DMS153 treated with DMSO at 0.1 percent for 48 hours (cell line): ENCODE measurements at regions not wholly inside any gene's neighbourhood (a gene's known extent, or its start where the extent isn't known, plus 50 kb on each side); places are given as distances from the start of the nearest gene placed in this dataset.
"Not testable (repeated sequence)": the region's sequence is repeated elsewhere in the genome, so short reads cannot be mapped to it uniquely, and the experiment has no call there.

ENCODE experiments used
- DNase-seq: peaks from one replicate; lab custom pipeline; 2025; ENCODE audit not compliant: unreplicated experiment; lab: John Stamatoyannopoulos, UW

DNA sequence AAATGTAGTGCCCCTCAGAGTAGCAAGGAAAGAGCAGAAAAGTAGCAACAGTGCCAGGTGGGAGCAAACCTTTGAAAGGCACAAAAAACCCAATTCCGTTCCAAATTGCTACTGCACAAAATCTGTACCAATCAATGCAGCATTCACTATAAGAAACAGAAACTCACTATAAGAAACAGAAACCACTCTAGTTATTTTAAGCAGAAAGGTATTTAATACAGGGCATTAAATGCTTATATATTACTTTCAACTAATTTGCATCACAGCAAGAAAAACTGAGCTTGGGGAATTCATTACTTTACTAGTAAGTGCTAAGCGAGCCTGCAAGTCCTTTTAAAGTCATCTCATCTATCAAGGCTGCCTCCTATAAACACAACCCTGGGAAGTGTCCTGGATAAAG is 116.5 kb upstream of the OLIG3 start:
- no peak for DNase-seq

DNA sequence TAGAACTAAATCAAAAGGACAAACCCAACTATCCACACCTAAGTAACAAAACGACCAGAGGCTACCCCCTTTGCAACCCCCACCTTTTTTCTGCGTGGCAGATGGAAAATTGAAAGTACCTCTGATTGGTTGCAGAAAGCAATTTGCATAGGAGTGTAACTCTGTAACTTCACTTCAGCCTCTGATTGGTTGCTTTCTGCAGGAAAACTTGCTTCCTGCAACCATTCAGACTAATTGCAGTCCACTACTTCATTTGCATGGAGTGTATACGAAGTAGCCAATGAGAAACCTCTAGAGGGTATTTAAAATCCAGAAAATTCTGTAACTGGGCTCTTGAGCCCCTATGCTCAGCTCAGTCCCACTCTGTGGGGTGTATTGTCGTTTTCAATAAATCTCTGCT is 129.1 kb upstream of the OLIG3 start:
- DNase-seq: no peak

DNA sequence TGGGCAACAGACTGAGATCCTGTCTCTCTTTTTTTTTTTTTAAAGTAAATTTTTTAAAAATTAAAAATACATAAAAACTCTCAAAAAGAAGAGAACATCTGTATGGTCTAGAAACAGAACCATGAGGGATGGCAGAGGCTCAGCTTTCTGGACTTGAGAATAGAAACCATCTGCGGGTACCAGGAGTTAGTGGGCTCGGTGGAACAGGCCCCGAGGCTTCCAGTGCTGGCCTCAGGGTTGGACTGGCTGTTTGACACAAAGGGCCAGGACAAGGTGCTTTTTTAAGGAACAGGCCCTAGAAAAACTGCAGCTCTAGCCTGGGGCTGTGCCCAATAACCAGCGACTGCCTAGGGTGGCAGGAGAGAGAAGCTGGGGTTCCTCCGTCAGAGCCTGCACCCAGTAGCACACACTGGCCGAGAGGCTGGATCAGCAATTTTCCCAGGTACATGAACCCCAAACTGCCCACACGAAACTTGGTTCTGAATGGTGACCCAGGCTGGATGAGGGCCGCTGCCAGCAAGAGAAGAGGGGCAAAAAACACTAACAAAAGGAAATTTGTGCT is 131.0 kb upstream of the OLIG3 start:
- no peak for DNase-seq

DNA sequence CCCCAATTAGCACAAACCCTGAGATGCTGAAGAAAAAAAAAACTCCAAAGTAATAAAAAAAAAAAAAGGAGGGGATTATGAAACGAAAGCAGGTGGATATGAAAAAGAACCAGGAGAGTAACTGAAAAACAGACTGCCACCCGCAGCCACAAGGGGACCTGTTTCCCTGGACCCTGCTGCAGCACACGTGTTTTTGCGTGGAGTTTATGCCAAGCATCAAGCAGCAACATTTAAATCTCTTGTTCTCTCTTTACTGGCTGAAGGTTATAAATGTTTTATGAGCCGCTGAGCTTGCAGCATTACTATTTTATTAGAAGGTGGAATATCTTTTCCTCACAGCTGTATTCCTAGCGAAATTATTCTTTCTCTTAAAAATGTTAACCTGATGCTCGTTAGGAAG is 131.6 kb upstream of the OLIG3 start:
- DNase-seq: no peak

DNA sequence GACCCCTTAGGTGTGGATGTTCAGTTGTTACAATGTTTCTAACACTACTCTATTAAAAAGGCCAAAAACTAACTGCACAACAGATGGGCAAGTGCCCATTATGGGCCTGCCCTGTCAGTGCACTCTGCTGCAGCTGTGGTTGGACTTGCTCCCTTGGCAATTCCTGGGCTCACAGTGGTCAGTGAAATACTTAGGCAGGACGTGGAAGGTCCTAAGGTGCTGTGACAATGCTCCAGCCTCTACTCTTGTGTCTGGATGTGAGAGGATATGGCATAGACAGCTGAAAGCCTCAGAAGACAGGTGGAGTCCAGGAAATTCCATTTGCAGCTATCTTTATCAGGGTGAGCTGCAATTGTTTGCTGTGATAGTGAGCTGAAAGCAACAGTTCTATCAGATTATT is 136.5 kb upstream of the OLIG3 start:
- DNase-seq: no peak

DNA sequence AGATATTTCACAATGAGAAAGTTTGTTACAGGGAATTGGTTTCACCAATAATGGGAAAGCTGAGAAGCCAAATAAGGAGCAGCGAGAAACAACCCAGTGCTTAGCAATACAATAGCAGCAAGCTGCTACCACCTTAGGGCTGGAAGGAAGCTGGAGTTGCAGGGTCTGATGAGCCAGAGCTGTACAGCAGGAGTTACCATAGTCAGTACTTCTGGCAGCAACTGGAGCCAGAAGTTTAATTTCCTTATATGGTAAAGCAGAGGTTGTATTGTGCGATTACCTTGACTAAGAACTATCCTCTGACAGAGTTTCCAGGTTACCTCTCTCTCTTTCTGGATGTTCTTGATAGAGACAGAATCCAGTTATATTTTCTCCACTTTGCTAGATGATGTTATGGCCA is 137.1 kb upstream of the OLIG3 start:
- no peak for DNase-seq

DNA sequence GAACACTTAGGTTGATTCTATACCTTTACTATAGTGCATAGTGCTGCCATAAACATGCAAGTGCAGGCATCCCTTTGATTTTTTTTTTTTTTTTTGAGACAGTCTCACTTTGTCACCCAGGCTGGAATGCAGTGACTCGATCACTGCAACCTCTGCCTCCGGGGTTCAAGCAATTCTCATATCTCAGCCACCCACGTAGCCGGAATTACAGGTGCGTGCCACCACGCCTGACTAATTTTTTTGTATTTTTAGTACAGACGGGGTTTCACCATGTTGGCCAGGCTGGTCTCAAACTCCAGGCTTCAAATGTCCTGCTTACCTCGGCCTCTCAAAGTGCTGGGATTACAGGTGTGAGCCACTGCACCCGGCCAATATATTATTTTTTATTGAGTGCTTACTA is 140.0 kb upstream of the OLIG3 start:
- not testable (repeated sequence) for DNase-seq

DNA sequence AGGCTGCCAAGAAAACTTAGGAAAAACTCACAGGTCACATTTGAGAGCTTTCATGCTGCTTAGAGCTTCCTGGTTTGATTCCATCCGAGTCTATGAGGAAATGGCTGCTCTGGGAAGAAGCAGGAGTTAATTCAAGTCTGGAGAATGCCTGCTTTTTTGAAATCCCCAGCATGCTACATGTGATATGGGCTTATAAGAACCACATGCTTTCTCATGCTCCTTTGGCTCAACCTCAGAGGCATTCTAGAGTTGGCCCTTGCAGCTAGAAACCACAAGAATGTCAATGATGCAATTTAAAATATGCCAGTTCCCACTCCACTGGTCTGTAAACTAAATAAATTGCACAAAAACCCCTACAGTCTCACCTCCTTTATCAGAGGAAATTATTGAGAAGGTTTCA is 142.9 kb upstream of the OLIG3 start:
- no peak for DNase-seq

DNA sequence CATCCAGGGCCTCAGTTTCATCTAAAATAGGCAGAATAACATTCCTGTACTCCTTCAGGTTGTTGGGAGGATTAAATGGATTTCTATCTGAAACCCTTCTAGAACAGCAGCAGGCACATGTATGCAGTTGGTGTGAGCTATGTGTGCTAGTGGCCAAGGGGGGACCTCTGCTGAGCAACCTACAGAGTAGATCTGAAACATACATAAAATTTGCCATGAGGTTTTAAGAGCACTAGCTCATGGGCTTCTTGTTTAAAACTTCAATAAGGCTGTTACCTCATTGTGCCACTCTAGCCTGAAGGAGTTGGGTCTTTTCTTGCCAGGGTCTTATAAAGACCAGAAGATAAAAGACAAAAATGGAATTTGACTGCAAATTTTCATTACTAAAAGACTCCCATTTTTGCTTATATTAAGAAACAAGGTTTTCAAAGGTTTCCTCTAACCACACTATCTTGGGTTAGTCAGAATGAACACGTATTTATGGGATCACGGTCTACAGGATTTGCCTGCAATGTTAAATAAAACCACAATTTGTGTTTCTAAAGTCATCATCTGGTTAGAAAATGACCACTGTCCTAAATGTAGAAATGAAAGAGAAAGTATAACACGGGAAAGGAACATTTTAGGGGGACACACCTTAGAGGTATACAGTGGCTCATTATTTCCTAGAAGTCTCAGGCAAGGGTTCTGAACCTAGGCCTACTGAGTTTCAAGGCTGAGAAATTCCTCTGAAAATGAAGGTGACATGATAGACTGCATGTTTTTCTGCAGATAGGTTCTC is 144.9 kb upstream of the OLIG3 start:
- no peak for DNase-seq

DNA sequence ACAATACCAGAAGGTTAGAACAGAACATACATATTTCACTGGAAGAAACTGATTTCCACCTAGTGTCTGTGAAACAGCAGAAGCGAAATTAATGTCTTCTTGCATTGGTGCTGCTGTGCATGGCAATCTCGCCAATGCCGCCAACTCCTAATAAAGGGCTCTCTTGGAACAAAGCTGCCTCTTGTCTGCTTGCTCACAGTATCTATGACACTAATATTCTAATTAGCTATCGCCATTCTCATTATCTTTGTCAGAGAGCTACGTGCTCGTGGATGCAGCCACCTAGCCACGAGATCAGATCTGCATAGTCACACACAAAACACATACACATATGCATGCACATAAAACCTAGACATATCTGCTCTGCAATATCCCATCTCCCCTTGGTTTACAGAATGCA is 145.9 kb upstream of the OLIG3 start:
- no peak for DNase-seq

DNA sequence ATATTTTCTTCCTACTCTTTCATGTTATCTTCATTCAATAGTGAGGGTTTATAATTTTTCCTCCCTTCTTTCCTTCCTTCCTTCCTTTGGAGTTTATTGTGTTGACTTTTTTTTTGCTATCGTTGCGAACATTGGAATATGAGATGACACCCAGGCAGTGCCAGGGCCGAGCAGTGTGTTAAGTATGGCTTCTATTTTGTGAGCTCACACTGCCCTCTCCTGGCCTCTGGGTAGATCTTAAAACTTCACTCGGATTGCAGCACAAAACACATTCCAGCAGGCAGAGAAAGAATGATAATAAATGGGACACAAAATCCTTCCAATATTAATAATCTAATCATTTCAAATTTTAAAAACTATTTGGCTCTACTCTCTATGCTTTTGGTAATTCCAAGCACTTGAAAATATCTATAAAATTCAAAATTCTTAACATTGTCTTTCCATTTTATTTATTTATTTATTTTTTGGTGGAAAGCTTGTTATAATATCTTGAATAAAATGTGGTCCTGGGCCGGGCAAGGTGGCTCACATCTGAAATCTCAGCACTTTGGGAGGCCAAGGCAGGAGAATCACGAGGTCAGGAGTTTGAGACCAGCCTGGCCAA is 147.4 kb upstream of the OLIG3 start:
- DNase-seq: peak; percentile 79

DNA sequence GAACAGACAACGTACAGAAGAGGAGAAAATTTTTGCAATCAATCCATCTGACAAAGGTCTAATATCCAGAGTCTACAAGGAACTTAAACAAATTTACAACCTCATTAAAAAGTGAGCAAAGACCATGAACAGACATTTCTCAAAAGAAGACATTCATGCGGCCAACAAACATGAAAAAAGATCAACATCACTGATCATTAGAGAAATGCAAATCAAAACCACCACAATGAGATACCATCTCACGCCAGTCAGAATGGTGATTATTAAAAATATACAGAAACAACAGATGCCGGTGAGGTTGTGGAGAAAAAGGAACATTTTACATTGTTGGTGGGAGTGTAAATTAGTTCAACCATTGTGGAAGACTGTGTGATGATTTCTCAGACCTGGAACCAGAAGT is 149.0 kb upstream of the OLIG3 start:
- DNase-seq: not testable (repeated sequence)

DNA sequence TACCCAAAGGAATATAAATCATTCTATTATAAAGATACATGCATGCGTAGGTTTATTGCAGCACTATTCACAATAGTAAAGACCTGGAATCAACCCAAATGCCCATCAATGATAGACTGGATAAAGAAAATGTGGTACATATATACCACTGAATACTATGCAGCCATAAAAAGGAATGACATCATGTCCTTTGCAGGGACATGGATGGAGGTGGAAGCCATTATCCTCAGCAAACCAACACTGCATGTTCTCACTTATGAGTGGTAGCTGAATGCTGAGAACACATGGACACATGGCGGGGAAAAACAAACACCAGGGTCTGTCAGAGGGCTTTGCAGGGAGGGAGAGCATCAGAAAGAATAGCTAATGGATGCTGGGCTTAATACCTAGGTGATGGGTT is 149.4 kb upstream of the OLIG3 start:
- not testable (repeated sequence) for DNase-seq

DNA sequence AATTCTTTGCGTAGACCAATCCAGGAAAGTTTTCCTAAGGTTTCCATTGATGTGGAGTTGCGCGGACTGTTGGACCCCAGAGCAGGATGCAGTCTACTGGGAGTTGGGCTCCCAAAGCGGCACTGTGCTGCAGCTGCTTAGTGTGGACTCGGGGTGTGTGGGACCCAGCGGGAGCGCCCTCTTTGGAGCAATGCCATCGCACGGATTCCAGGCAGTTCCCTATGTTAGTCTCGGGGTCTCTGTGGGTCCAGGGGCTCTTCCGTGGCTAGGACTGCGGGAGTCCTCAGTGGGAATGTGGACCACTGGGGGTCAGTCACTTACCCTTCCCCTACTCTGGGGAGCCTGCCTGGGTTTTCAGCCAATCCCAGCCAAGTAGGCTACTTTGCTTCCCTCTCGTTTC is 151.7 kb upstream of the OLIG3 start:
- no peak for DNase-seq

DNA sequence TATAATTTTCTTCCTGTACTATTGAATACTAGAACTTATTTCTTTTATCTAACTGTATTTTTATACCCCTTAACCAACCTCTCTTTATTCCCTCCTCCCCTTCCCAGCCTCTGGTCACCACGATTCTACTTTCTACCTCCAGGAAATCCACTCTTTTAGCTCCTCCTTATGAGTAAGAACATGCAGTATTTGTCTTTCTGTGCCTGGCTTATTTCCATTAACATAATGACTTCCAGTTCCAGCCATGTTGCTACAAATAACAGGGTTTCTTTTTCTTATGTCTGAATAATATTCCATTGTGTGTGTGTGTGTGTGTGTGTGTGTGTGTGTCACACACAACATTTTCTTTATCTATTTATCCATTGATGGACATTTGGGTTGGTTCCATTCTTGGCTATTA is 152.3 kb upstream of the OLIG3 start:
- no peak for DNase-seq

DNA sequence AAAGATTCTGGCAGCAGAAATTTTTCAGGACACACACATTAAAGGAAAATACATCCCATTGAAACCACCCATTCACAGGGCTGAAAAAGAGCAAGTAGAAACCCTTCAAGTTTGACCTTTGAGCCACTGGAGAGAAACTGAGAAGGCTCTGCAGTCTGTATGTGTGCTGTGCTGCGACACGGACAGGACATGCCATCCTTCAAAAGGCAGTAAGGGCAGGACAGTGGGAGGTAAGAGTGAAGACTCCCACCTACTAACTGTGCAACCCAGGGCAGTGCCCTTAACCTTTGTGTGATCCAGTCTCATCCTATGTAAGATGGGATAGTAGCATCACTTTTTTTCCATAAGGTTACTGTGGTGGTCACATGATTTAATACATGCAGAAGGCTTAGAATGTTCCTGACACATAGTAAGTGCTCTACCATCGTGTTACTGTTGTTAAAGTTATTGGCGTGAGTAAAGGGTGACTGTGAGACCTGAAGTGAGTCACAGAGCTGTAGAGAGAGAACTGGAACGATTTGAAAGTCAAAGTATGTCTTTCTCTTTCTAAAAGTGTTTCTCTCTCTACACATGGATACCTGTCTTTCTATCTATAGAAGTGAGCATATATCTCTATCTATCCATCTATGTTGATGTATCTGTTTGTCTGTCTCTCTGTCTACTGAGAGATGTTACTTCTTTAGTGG is 153.7 kb upstream of the OLIG3 start:
- DNase-seq: no peak

DNA sequence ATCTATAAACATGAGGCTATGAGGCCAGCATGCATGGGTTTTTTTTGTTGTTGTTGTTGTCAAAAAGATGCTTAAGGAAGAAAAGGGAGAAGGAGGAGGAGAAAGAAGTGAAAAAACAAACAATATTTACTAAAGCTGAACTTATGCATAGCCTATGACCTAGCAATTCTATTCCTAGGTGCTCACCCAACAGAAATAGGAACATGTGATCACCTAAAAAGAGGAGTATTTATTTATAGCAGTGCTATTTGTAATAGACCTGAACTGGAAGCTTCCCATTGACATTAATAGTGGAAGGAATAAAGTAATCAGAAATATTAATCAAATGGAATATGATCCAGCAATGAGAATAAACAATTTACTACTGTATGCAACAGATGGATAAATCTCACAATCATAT is 156.5 kb upstream of the OLIG3 start:
- no peak for DNase-seq

DNA sequence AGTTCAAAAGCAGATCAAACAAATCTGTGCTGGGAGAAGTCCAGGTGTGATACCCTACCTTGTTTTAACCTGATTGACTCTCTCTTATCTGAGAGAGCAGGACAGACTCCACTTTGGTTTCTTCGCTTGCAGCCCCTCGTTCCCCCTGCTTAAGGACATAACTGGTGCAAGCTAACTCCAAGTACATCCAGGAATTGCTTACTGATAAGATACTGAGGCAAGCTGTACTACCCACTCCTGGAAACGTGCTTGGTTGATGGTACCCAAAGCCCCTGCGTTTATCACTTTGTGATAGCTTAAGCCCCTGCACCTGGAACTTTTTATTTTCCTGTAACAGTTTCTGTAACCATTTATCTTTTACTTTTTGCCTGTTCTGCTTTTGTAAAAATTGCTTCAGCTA is 157.0 kb upstream of the OLIG3 start:
- no peak for DNase-seq

DNA sequence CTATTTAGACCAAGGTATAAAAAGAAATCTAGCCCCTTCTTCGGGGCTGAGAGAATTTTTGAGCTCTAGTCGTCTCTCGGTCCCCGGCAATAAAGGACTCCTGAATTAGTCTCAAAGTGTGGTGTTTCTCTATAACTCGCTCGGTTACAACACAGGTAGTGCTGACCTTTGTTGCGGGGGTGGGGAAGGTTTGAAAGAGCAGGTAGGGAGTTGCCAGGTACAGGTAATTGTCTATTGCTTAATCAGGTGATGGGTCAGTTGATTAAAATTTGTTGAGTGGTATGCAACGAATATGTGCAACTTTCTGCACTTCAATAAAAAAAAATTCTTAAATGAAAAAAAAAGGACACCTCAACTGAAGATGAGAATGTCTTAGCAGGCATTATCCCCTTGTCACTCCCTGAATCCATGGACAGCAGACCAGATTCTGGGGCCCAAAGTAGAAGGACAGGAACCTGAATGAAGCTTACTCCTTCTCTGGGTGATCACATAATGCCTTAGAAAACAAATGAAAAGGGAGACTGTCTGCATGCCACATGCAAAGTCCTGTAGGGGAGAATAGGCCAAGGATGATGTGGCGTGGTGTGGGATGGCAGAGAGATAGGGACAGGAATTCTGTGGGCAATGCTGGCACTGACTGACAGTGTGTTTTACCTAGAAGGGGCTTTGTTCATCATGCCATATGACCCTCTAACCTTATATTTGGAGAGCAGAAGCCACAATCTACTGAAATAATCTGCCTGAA is 157.6 kb upstream of the OLIG3 start:
- no peak for DNase-seq

DNA sequence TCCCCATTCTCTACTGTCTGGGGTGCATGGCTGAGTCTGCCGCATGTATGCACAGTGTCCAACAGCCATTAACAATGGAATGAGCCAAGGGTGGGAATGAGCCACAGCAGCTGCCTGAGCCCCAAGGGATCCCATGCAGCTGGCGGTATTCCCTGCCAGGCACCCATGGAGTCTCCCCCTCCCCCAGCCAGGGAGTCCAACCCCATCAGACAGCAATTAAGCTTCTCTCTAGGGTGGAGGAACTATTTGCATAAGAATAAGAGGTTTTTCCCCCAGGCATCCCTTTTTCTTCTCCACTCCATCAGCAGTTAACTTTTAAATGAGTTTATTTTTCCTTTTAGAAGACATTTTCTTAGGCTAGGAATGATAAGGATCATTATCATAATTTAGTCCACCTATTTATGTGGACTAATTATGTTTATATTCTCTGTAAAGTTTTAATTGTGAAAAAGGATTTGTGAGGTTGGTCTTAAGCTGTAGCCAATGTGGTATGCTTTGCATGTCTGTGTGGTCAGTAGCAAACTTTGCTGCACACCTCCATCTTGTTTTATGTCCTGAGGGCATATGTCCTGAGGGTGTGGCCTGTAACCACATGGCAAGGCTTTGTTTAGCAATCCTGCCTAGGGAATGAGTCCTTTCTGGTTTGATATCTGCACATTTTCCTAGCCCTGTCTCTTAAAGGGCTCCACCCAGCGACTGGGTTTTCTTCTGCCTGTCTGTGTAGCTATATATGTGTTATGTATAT is 158.9 kb upstream of the OLIG3 start:
- no peak for DNase-seq

DNA sequence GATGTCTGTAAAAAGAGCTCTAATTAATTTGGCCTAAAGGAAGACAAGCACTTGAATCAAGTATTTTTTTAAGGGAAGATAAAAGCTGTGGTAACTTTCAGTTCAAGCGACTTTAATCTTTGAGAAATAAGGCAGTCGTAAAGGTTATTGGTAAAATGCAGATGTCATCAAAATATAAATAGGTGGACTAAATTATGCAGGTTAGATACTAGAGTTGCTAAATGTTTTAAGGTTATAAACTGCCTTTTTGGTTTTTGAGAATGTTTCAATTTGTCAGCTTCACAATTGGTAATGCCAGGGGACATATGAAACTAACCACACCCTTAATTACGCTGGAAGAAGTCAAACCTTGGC is 159.5 kb upstream of the OLIG3 start:
- no peak for DNase-seq
